HFF-Myc (cell line): ENCODE measurements at regions not wholly inside any gene's neighbourhood (a gene's known extent, or its start where the extent isn't known, plus 50 kb on each side); places are given as distances from the start of the nearest gene placed in this dataset.

ENCODE experiments used
- DNase-seq: peaks from one replicate; pipeline ENCODE4 v3.0.0-alpha.2; 2011; ENCODE audit warnings: low read depth; ENCODE audit errors: extremely low read depth
- H3K4me3 ChIP-seq: replicated peaks from 2 replicates; pipeline ENCODE4 v1.5.1; 2011; ENCODE audit warnings: low read depth, mild to moderate bottlenecking, control low read depth, low read length
- TF ChIP-seq, protein P1 (sequence below): IDR thresholded peaks from 2 replicates; pipeline ENCODE4 v1.5.1; 2012; ENCODE audit warnings: mild to moderate bottlenecking, low read depth, low read length, control low read depth; ENCODE audit errors: missing control alignments

- TF ChIP-seq, protein P1, sequence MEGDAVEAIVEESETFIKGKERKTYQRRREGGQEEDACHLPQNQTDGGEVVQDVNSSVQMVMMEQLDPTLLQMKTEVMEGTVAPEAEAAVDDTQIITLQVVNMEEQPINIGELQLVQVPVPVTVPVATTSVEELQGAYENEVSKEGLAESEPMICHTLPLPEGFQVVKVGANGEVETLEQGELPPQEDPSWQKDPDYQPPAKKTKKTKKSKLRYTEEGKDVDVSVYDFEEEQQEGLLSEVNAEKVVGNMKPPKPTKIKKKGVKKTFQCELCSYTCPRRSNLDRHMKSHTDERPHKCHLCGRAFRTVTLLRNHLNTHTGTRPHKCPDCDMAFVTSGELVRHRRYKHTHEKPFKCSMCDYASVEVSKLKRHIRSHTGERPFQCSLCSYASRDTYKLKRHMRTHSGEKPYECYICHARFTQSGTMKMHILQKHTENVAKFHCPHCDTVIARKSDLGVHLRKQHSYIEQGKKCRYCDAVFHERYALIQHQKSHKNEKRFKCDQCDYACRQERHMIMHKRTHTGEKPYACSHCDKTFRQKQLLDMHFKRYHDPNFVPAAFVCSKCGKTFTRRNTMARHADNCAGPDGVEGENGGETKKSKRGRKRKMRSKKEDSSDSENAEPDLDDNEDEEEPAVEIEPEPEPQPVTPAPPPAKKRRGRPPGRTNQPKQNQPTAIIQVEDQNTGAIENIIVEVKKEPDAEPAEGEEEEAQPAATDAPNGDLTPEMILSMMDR = no peak
- no peak for DNase-seq
Measured at GRCh38 chr13:97858161-97858560, 95.3 kb upstream of the IPO5 start.

GRCh38 chr13:97866346-97866745, 87.1 kb upstream of the IPO5 start:
- TF ChIP-seq, protein P1 = no peak
- H3K4me3 ChIP-seq = no peak overlapping the region
- DNase-seq = no peak

More at GRCh38 chr13:97858161-97858560, 95.3 kb upstream of the IPO5 start:
- H3K4me3 ChIP-seq = no peak overlapping the region

GRCh38 chr13:97866751-97867150, 86.7 kb upstream of the IPO5 start:
- H3K4me3 ChIP-seq = no peak overlapping the region
- TF ChIP-seq, protein P1 = no peak
- DNase-seq = no peak

DNA sequence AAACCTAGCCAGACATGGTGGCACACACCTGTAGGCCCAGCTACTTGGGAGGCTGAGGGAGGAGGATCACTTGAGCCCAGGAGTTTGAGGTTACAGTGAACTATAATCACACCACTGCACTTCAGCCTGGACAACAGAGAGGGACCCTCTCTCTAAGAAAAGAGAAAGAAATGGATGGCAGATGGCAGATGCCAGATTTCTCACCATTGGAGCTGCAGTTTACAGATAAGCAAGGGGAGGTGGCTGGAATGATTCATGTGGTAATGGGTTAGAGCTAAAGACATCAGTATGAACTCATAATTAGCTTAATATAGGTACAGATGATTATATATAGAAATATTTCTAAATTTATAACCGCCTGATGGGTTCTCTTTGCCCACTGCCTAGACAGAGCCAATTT, 80.1 kb upstream of the IPO5 start:
- H3K4me3 ChIP-seq = no peak overlapping the region
- TF ChIP-seq, protein P1 = no peak
- no peak for DNase-seq

GRCh38 chr13:97875218-97875617, 78.3 kb upstream of the IPO5 start:
- H3K4me3 ChIP-seq = no peak overlapping the region
- DNase-seq = no peak
- TF ChIP-seq, protein P1 = no peak

GRCh38 chr13:97875911-97876310, 77.6 kb upstream of the IPO5 start:
- TF ChIP-seq, protein P1 = no peak
- no peak for DNase-seq
- H3K4me3 ChIP-seq = no peak overlapping the region

GRCh38 chr13:97878431-97879375, 74.8 kb upstream of the IPO5 start:
- TF ChIP-seq, protein P1 = no peak
- no peak for DNase-seq
- H3K4me3 ChIP-seq = no peak overlapping the region
